ENCODE measurements at regions not wholly inside any gene's neighbourhood (a gene's known extent, or its start where the extent isn't known, plus 50 kb on each side); places are given as distances from the start of the nearest gene placed in this dataset.

- intact Hi-C loops (cut with DNase I; ENCODE audit: low total_unique reads): no loop called here
- Histone ChIP-seq H3K4me1 (no peaks in the 10 kb centered on the region), H3K4me3 (no peak overlapping the region), H3K9me3 (no peaks in the 10 kb centered on the region), H3K27me3 (no peaks in the 10 kb centered on the region), H3K27ac (no peak overlapping the region), H3K36me3 (no peaks in the 10 kb centered on the region)
- TF ChIP-seq CTCF (IDR thresholded peaks at IDR 0.05): no peak
- peak in 1 of 2 donors; percentile 16 for DNase-seq
Observed at GRCh38 chr14:101108579-101109346, 205.2 kb upstream of the RTL1 start.

DNA sequence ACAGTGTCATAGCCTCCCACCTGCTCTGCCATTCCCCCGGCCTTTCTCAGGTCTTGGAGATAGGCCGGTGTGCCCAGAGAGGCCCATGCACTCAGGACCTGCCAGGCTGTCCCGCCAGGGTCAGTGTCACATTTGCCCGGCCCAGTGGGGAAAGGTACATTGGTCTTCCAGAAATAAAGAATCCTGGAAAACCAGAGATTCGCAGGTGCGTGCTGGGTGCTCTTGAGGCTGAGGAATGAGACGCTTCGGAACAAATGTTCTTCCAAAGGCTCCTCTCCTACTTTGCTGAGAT lies 205.8 kb upstream of the RTL1 start:
- Histone ChIP-seq H3K27me3 (no peaks in the 10 kb centered on the region), H3K9me3 (no peaks in the 10 kb centered on the region), H3K27ac (no peak overlapping the region), H3K4me1 (no peaks in the 10 kb centered on the region), H3K36me3 (no peaks in the 10 kb centered on the region), H3K4me3 (no peak overlapping the region)
- TF ChIP-seq CTCF (IDR thresholded peaks at IDR 0.05): no peak
- intact Hi-C loops (cut with DNase I; ENCODE audit: low total_unique reads): no loop called here
- peak in 1 of 2 donors; percentile 15 for DNase-seq

DNA sequence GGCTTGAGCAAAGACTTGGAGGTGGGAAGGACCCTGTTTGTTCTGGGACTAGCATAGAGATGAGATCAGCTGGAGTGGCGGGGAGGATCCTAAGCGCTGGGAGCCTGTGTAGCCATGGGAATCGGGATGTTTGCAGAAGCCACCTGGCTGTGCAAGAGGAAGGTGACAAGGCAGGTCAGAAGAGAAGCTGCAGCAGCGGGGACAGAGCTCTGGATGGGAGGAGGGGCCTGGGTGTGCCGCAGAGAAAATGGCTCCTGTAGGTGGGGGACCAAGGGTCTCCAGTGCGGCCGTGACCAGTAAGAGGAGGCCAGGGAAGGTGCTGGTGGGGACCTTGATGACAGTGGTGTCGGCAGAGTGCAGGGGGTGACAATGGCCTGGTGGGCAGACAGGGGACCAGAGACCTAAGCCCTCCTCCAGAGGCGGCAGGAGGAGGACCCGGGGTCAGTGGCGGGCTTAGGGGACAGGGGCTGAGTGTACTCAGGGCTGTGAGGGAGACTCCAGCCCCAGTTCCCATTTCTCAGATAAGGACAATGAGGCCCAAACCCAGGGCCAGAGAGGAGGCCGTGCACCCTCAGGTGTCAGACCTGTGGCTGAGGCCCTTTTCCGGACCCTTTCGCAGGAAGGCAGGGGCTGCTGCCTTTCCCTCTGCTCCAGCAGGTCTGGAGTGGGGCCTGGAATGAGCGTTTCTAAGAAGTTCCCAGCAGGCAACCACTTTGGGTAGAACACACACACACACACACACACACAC lies 206.6 kb upstream of the RTL1 start:
- intact Hi-C loops (cut with DNase I; ENCODE audit: low total_unique reads): no loop called here
- DNase-seq: peak in 1 of 2 donors; percentile 10

GRCh38 chr14:101110729-101111619 lies 207.5 kb upstream of the RTL1 start:
- intact Hi-C loops (cut with DNase I; ENCODE audit: low total_unique reads): no loop called here
- TF ChIP-seq CTCF (IDR thresholded peaks at IDR 0.05): no peak

More for the DNA sequence above, 206.6 kb upstream of the RTL1 start:
- no peaks in the 10 kb centered on the region for H3K36me3 ChIP-seq
- H3K9me3 ChIP-seq: no peaks in the 10 kb centered on the region
- no peak overlapping the region for H3K27ac ChIP-seq
- no peaks in the 10 kb centered on the region for H3K4me1 ChIP-seq
- H3K27me3 ChIP-seq: no peaks in the 10 kb centered on the region
- H3K4me3 ChIP-seq: no peak overlapping the region
- no peak for TF ChIP-seq CTCF (IDR thresholded peaks at IDR 0.05)

DNA sequence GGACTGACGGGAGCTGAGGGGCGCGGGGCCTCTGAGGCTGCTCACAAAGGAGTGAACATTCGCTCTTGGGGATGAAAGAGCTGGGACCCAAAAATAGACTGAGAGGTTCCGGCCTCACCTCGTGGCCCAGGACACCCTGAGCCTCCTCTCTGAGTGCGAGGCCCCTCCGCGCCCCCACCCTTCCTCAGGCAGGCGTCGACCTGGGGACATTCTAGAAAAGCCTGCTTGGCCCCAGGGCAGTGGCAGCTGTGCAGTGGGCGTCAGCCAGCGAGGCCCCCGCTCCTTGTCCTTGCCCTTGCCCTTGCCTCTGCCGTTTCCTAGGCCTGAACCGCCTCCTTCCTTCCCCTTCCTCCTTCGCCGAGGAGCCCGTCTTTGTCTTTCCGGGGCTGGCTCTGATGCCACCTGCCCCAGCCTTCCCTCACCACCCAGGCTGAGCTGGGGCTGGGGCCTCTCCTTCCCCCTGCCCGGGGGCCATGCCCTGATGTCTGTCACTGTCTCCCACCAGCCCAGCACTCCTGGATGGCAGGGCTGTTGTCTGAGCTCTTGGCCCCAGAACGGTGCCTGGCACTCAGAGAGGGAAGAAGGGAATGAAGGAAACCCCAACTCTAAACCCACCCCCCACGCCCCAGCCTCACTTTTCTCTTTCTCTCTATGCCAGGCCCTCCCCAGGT lies 208.2 kb upstream of the RTL1 start:
- peak; percentile 14 to 56 for DNase-seq
- Histone ChIP-seq H3K27me3 (no peaks in the 10 kb centered on the region), H3K4me3 (no peak overlapping the region), H3K27ac (no peak overlapping the region), H3K9me3 (no peaks in the 10 kb centered on the region), H3K4me1 (no peaks in the 10 kb centered on the region), H3K36me3 (no peaks in the 10 kb centered on the region)
- no peak for TF ChIP-seq CTCF (IDR thresholded peaks at IDR 0.05)
- intact Hi-C loops (cut with DNase I; ENCODE audit: low total_unique reads): no loop called here

More at GRCh38 chr14:101110729-101111619, 207.5 kb upstream of the RTL1 start:
- Histone ChIP-seq H3K4me1 (no peaks in the 10 kb centered on the region), H3K36me3 (no peaks in the 10 kb centered on the region), H3K9me3 (no peaks in the 10 kb centered on the region), H3K27ac (no peak overlapping the region), H3K27me3 (no peaks in the 10 kb centered on the region), H3K4me3 (no peak overlapping the region)
- DNase-seq: peak; percentile 13 to 57

Data from tibial artery (tissue), 4 donors.